ENCODE measurements at regions not wholly inside any gene's neighbourhood (a gene's known extent, or its start where the extent isn't known, plus 50 kb on each side); places are given as distances from the start of the nearest gene placed in this dataset.

DNA sequence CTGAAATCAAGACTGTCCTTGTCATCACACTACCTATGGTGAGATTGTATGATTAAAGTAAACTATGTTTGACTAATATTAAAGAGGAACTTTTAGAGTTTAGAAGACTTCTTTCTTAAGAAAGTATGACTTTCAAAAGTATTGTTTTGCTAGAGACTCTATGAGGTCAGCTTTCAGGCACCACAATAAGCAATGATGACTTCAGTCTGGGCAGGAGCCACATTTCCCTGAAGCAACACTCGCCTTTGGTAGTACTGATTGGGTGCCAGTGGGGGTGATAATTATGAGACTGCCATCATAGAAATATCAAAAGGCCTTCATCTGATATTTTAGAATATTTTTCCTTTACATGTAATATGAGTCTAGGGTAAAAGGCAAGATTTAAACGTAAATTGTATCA is 212.6 kb downstream of the DTHD1 start:
- no peak for DNase-seq

- no peak for DNase-seq
Measured at GRCh38 chr4:36494747-36495146, 213.3 kb downstream of the DTHD1 start.

DNA sequence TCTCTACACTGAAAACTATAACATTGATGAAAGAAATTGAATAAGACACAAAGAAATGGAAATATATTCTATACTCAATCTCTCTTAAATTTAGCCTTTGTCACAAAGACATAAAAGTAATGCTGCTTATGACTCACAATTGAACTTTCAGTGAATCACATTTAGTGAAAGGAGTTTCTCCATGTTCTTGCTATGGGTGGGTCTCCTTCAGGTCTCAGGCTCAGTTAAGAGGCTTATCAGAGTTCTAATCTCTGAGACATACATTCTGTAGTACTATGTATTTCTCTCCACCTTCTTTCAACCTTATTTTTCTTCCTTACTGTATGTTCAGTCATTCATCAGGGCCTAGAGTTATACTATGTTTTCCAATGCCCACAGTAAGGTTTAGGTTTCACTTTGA is 220.9 kb downstream of the DTHD1 start:
- no peak for DNase-seq

- no peak for DNase-seq
Measured at GRCh38 chr4:36508394-36508793, 227.0 kb downstream of the DTHD1 start.

- DNase-seq: no peak
Measured at GRCh38 chr4:36509845-36510244, 228.4 kb downstream of the DTHD1 start.

GRCh38 chr4:36511785-36512184 is 230.4 kb downstream of the DTHD1 start:
- no peak for DNase-seq

DNA sequence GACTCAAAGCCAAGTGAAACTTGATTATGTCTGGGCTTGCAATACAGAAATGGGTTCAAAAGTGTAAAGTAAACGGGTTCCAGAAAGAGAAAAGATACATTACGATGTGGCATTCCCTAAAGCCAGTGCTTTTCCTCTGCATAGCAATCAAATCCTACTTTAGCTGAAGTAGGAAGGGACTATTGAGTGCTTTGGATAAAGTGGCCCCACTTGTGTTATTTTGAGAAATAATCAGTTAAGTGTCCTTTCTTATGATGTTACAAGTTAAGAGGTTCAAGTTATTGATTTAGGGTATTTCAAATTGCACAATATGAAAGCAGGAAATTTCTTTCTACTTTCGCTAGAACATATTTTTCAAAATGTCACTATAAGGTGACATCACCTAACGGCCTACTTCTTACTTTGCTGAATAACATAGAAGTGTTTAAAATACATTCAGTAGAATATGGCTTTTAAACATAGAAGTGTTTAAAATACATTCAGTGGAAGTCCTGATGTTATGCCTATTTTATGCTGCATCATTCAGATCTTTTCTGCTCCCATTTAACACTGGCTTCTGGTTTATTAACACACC is 235.2 kb downstream of the DTHD1 start:
- no peak for DNase-seq

DNA sequence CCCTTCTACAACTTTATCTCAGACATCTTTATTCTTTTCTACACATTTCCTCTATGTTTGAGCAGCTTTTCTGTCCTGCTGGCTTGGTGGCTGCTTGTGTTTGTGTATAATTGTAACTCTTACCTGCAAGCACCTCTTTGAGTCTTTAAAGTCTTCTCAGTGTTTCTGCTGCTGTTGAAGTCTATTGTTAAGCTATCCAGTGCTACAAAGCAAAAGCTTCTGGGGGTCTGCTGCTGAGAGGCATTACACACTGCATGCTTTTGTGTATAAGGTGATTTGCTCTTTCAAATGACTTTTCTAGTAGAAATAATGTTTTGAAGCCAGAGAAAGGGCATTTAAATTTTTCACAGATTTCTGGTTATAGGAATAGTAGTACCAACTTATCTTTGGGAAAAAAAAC is 241.8 kb downstream of the DTHD1 start:
- no peak for DNase-seq

DNA sequence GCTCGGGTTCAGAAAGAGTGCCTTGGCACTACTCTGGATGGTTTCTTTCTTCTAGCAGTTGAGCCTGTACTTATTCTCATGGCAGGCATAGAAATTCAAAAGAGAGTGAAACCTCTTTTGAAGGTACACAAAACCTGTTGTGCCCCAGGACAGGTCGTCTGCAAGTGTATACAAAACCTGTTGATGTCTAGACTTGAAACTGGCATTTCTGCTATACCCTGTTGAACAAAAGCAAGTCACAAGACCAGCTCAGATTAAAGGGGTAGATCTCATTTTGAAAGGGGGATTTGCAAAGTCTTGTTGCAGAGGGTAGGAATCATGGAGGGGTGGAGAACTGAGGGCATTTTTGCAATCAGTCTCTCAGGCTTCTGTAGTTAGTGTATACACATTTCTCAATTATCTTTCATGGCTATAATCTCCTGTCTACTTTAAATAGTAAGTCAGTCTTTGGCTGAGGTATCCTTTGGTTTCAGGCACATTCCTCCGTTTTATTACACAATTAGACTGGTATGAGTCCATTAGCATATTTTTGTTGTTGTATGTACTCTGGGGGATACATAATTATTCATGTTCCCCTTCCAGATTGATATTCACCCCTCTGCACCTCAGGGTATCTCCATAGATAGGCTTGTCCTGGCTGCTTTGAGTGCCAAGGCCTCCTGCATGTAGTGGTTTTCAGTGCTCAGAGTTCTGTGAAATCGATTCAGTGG is 251.4 kb downstream of the DTHD1 start:
- no peak for DNase-seq

DNA sequence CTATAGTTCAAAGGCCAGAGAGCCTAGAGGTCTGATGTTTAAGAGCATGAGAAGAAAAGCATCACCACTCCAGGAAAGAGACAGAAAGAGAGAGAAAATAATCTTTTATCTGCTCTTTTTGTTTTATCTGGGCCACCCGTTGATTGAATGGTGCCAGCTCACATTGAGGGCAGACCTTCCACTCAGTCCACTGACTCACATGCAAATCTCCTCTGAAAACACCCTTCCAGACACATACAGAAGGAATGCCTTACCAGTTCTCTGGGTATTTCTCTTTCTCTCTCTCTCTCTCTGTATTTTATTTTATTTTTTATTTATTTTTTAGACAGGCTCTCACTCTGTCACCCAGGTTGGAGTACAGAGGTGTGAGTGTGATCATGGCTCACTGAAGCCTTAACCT is 252.5 kb downstream of the DTHD1 start:
- no peak for DNase-seq

GRCh38 chr4:36547383-36547782 is 266.0 kb downstream of the DTHD1 start:
- DNase-seq: no peak

DNA sequence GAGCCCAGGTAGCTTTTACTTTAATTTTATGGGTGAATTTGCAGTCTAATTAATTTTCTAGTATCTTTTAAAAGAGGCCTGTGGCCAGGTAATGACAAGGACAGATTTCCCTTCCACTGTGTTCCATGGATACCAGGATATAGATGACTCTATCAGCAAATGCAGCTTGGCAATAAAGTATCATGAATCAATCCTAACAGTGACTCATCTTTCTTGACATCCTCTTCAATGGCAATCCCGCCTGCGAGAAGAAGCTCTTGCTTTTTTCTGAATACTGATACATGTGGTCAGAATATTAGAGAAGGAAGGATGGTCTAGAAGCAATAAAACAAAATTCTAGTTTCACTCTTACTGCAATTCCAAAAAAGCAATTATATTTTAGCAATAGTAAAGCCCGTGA is 267.8 kb downstream of the DTHD1 start:
- DNase-seq: no peak

DNA sequence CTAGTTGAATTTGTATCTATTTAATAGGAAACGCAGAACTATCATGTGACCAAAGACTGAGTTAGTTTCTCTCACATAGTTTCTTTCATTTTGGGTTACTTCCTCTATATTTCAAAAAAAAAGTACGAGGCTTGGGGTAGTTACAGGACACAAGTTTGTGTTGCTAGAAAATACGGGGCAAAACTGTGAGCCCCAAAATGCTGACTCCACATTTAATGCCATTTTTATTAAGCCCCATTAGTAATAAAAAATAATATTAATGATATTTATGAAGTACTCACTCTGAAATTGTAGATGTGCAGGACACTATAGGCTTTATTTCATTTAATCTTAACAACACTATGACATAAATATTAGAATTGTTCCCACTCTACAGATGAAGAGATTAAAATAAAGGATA is 268.6 kb downstream of the DTHD1 start:
- DNase-seq: no peak

DNA sequence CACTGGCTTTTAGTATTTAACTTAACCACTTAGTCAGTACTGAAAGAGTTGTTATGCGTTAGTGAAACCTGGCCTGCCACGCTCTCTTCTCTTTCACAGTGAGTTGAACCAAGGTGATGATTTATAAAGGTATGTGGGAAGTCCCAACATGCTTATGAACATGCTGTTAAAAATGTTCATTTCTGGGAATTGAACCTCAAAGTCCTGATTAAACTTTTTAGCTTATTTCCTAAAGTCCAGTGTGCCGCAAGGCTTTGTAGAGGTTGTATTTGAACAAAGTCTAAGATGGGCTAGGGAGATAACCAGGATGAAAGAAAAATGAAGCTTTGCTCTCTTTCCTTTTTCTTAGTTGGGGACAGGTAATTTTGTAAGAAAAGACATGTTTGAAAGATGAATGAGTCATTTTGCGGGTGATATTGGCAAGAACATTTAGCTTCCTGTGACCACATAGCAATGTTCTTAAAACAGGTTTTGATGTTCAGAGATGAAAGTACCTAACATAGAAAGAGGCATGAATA is 270.3 kb downstream of the DTHD1 start:
- no peak for DNase-seq

GRCh38 chr4:36553029-36553428 is 271.6 kb downstream of the DTHD1 start:
- no peak for DNase-seq

DNA sequence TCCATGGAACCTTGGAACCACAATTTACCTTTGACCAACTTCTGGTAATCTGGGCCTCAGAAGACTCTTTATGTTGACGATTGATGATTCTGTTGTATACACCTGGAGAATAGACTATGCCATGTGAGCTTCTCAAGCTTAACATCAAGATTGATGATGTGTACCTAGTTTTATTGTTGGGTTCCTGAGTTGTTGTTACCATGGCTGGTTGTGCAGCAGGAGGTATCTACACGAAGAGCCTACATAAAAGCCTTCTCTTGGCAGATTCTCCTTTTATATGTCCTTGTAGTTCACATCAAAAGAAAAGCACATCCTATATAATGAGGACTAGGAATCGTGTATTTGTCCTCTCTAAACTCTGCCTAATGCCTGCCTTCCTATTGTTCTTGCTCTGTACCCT is 272.0 kb downstream of the DTHD1 start:
- no peak for DNase-seq

DNA sequence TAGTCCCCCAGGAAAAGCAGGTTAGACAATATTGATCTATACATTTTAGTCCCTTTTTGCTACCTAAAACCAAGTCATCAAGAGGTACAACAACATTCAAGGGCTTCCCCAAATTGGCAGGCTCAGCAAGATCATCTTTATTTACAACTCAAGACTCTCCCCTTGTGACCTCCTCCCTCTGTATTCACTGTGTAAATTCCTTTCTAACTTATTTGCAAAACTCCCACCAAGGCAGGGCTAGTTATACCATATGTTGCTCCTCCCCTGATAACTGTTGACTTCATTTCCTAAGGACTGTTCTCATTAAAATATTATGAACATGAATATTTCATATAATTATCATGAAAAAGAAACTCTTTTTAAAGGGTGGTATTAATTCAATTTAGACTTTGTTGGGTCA is 275.6 kb downstream of the DTHD1 start:
- DNase-seq: no peak

- DNase-seq: no peak
Measured at GRCh38 chr4:36568575-36568974, 287.2 kb downstream of the DTHD1 start.

GRCh38 chr4:36573441-36573840 is 292.0 kb downstream of the DTHD1 start:
- no peak for DNase-seq

DNA sequence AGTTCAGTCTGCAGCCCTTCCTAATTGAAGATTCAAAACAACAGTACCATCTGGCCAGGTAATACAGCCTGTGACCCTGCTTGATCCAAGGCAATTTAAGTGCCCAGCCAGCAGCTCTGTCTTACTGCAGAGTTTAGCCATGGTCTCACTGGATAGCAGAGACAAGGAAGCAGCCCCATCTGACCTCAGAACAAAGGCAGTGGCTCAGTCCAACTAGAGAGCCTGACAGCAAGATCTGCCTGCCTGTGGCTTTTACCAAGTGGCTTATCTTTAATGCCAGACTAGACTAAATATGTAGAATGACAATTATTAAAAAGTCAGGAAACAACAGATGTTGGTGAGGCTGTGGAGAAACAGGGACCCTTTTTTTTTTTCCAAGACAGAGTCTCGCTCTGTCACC is 293.4 kb downstream of the DTHD1 start:
- no peak for DNase-seq

DNA sequence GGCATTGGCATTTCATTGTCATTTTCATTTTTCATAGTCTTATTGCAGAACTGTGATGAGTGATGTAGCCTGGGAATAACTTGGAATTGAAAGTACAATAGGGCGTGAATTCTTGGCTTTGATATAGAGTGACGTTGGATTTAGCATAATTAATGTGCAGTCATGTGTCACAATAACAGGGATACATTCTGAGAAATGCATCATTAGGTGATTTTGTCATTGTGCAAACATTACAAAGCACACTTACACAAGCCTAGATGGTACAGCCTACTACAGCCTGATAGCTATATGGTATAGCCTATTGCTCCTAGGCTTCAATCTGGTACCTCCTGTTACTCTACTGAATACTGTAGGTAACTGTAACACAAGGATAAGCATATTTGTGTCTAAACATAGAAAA is 300.8 kb downstream of the DTHD1 start:
- DNase-seq: no peak

GRCh38 chr4:36587909-36588472 is 306.6 kb downstream of the DTHD1 start:
- DNase-seq: no peak

- no peak for DNase-seq
Measured at GRCh38 chr4:36590343-36590742, 308.9 kb downstream of the DTHD1 start.

DNA sequence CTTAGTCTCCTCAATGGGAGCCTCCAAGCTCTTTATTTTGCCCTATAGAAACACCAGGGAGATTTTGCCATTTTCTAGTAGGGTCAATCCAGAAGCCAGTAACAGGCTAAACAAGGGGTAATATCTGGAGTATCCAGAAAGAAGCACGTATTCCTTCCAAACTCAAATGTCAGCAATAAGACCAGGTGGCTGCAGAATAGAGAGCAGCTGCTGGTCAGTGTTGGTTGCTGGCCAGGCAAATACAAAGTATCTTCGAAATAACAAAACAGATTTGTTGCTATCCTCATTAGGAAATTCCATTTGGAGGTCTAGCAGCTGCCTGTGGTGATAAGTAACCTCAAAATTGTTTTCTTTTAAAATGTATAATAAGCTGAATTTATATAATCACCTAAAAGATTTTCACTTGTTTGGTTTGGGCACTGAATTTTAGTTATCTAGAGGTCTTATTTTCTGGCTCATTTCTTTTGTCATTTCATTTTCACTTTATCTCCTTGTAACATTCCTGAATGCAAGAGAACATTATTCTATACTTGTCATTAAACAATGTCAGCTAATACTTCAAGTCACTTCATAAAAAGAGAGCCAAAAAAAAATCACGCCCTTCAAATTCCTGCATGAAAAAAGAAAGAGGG is 320.6 kb downstream of the DTHD1 start:
- no peak for DNase-seq

Data from activated effector memory CD4-positive, alpha-beta T cell treated with Interleukin-2 at 50 U/mL for 16 hours (primary cell).